ENCODE measurements at regions not wholly inside any gene's neighbourhood (a gene's known extent, or its start where the extent isn't known, plus 50 kb on each side); places are given as distances from the start of the nearest gene placed in this dataset.

DNA sequence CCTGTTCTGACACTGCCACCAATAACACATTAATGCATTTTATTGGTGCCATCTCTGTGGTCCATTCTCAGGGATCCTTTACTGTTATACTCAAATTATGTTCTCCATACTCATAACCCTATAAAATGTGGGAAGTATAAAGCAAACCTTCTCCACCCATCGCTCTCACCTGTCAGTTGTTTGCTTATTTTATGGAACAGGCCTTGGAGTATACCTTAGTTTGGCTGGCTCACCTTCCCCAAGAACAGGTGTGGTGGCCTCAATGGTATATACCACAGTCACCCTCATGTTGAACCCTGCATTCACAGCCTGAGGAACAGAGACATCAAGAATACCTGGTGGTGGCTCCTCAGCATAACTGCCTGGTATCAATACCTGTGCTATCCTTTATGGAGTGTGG is 308.4 kb upstream of the STXBP6 start:
- TF ChIP-seq, protein P1, sequence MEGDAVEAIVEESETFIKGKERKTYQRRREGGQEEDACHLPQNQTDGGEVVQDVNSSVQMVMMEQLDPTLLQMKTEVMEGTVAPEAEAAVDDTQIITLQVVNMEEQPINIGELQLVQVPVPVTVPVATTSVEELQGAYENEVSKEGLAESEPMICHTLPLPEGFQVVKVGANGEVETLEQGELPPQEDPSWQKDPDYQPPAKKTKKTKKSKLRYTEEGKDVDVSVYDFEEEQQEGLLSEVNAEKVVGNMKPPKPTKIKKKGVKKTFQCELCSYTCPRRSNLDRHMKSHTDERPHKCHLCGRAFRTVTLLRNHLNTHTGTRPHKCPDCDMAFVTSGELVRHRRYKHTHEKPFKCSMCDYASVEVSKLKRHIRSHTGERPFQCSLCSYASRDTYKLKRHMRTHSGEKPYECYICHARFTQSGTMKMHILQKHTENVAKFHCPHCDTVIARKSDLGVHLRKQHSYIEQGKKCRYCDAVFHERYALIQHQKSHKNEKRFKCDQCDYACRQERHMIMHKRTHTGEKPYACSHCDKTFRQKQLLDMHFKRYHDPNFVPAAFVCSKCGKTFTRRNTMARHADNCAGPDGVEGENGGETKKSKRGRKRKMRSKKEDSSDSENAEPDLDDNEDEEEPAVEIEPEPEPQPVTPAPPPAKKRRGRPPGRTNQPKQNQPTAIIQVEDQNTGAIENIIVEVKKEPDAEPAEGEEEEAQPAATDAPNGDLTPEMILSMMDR (IDR thresholded peaks at IDR 0.05) = no peak
- H3K27me3 Mint-ChIP-seq (ENCODE audit: low read depth, poor library complexity) = no peaks in the 10 kb centered on the region
- H3K9me3 Mint-ChIP-seq = peaks cover 4% of the 10 kb centered on the region
- no peak overlapping the region for H3K4me3 Mint-ChIP-seq
- H3K4me1 Mint-ChIP-seq = no peaks in the 10 kb centered on the region
- no peak overlapping the region for H3K27ac Mint-ChIP-seq
- H3K36me3 Mint-ChIP-seq (ENCODE audit: low read depth) = no peaks in the 10 kb centered on the region
- no peak for DNase-seq

DNA sequence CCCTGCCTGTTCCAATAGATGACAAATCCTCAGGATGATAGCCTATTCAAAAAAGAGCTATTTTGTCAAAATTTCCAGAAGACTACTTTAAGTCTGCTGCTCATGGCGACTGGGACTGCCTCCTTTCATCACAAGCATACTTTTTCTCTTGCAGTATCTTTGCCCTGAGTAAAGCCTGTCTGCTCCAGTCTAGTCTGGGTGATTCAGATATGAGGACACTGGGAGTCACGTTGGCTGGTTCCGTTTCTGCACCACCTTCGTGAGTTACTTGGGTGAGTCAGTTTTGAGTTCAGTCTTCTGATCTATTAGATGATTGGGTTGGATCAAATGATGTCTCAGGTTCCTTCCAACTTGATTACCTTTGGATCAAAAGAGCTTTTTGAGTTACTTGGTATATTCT is 301.3 kb upstream of the STXBP6 start:
- no peak for DNase-seq
- H3K9me3 Mint-ChIP-seq = no peaks in the 10 kb centered on the region

DNA sequence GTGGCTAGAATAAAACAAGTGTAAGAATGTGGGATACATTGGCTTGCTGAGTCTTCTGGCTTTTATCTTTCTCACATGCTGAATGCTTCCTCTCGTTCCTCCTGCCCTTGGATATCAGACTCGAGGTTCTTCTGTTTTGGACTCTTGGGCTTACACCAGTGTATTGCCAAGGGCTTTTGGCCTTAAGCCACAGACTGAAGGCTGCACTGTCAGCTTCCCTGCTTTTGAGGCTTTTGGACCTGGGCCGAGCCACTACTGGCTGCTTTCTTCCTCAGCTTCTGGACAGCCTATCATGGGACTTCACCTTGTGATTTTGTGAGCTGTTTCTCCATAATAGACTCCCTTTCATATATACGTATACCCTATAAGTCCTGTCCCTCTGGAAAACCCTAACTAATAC is 300.9 kb upstream of the STXBP6 start:
- Mint-ChIP-seq H3K36me3 (ENCODE audit: low read depth) (no peaks in the 10 kb centered on the region), H3K27ac (no peak overlapping the region), H3K9me3 (peaks cover 3% of the 10 kb centered on the region), H3K4me3 (no peak overlapping the region), H3K4me1 (no peaks in the 10 kb centered on the region), H3K27me3 (ENCODE audit: low read depth, poor library complexity) (peaks cover 3% of the 10 kb centered on the region)
- DNase-seq = no peak
- TF ChIP-seq, protein P1 (IDR thresholded peaks at IDR 0.05) = no peak

More for the DNA sequence above, 301.3 kb upstream of the STXBP6 start:
- no peak overlapping the region for H3K27ac Mint-ChIP-seq
- TF ChIP-seq, protein P1 (IDR thresholded peaks at IDR 0.05) = no peak
- no peaks in the 10 kb centered on the region for H3K36me3 Mint-ChIP-seq (ENCODE audit: low read depth)
- no peak overlapping the region for H3K4me3 Mint-ChIP-seq
- no peaks in the 10 kb centered on the region for H3K4me1 Mint-ChIP-seq
- peaks cover 3% of the 10 kb centered on the region for H3K27me3 Mint-ChIP-seq (ENCODE audit: low read depth, poor library complexity)

DNA sequence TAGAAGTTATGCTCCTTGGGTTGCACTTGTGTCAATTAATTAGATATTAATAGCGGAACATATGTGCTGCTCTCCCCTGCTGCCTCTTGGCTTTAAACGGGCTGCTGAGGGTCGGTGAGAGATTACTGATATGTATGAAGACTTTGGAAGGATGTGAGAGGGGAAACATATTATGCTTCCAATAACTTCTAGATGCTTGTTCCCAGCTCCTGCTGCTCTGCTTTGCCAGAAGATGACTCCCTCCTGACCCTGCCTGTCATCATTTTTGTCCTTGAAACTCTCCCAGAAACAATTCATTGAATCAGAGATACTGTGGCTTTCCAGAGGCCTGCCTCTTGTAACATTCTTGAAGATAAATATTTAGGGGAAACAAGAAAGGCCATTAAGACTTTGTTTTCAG is 300.1 kb upstream of the STXBP6 start:
- no peaks in the 10 kb centered on the region for H3K4me1 Mint-ChIP-seq
- no peaks in the 10 kb centered on the region for H3K36me3 Mint-ChIP-seq (ENCODE audit: low read depth)
- H3K27ac Mint-ChIP-seq = no peak overlapping the region
- no peak for DNase-seq
- TF ChIP-seq, protein P1 (IDR thresholded peaks at IDR 0.05) = no peak
- H3K27me3 Mint-ChIP-seq (ENCODE audit: low read depth, poor library complexity) = peaks cover 3% of the 10 kb centered on the region
- H3K9me3 Mint-ChIP-seq = peaks cover 6% of the 10 kb centered on the region
- no peak overlapping the region for H3K4me3 Mint-ChIP-seq

DNA sequence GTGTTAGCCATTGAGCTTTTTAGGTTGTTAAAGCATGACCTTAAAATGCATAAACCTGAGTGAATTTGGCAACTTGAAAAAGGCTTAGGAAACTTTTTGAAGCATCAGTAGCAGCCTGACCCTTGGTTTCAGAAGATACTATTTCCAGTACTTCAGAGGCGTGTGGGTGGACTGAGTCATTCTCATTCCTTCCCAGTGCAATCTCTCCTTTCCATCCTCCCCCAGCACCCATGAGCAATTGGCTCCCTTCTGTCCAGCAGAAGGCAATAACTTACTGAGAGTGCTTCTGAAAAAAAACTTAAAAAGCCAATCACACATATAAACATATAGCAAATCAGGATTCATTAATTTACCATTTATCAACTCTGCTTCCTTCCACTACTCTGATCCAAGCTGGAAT is 299.3 kb upstream of the STXBP6 start:
- no peak overlapping the region for H3K4me3 Mint-ChIP-seq
- no peak for DNase-seq
- H3K27me3 Mint-ChIP-seq (ENCODE audit: low read depth, poor library complexity) = peaks cover 3% of the 10 kb centered on the region
- H3K36me3 Mint-ChIP-seq (ENCODE audit: low read depth) = no peaks in the 10 kb centered on the region
- no peak overlapping the region for H3K27ac Mint-ChIP-seq
- no peaks in the 10 kb centered on the region for H3K4me1 Mint-ChIP-seq
- H3K9me3 Mint-ChIP-seq = peaks cover 13% of the 10 kb centered on the region
- TF ChIP-seq, protein P1 (IDR thresholded peaks at IDR 0.05) = no peak

DNA sequence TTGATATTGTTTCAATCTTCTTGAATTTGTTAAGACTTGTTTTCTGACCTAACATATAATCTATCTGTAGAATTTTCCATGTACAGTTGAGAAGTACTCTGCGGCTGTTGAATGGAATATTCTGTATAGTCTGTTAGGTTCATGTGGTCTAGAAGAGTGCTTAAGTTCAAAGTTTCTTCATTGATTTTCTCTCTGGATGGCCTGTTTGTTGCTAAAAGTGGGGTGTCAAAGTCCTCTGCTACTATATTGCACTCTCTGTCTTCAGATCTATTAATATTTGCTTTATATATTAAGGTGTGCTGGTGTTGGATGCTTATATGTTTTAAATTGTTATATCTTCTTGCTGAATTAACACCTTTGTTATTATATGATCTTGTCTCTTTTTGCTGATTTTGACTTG is 290.9 kb upstream of the STXBP6 start:
- Mint-ChIP-seq H3K36me3 (ENCODE audit: low read depth) (no peaks in the 10 kb centered on the region), H3K4me3 (no peak overlapping the region), H3K9me3 (peaks cover 59% of the 10 kb centered on the region), H3K27me3 (ENCODE audit: low read depth, poor library complexity) (peaks cover 4% of the 10 kb centered on the region), H3K27ac (no peak overlapping the region), H3K4me1 (no peaks in the 10 kb centered on the region)
- TF ChIP-seq, protein P1 (IDR thresholded peaks at IDR 0.05) = no peak
- DNase-seq = no peak
